HL-60 (cell line): ENCODE measurements at regions not wholly inside any gene's neighbourhood (a gene's known extent, or its start where the extent isn't known, plus 50 kb on each side); places are given as distances from the start of the nearest gene placed in this dataset.
"Not testable (repeated sequence)": the region's sequence is repeated elsewhere in the genome, so short reads cannot be mapped to it uniquely, and the experiment has no call there.

Experiments used
- DNase-seq, 2 experiments: peaks; one replicate each; pipeline ENCODE4 v3.0.0-alpha.2; 2010 to 2020; ENCODE audit warnings: low read depth in 1 of 2, low spot score in 1 of 2
- H3K27ac ChIP-seq: fragments of 250-450 bp; sonication (Bioruptor Pico); replicated peaks from 2 replicates; pipeline ENCODE4 v1.5.1; 2020; ENCODE audit warnings: mild to moderate bottlenecking, moderate library complexity
- H3K27me3 ChIP-seq: fragments of 250-450 bp; sonication (Bioruptor Pico); 2 replicates; pipeline ENCODE4 v1.5.1; 2021; ENCODE audit warnings: mild to moderate bottlenecking, moderate library complexity; ENCODE audit not compliant: insufficient read depth, poor library complexity, severe bottlenecking
- H3K4me3 ChIP-seq: replicated peaks from 2 replicates; pipeline ENCODE4 v1.5.1; 2011; ENCODE audit warnings: mild to moderate bottlenecking, control low read depth, low read length; ENCODE audit not compliant: insufficient read depth
- GABPA ChIP-seq: IDR thresholded peaks from 2 replicates; pipeline ENCODE4 v1.6.1; 2012; ENCODE audit warnings: low read depth
- POLR2AphosphoS5 ChIP-seq: IDR thresholded peaks from 2 replicates; pipeline ENCODE4 v1.6.1; 2012; ENCODE audit warnings: low read depth
- SPI1 ChIP-seq: IDR thresholded peaks from 2 replicates; pipeline ENCODE4 v1.6.1; 2012; ENCODE audit warnings: low read depth, mild to moderate bottlenecking, borderline replicate concordance
- TF ChIP-seq, protein P1 (sequence below): IDR thresholded peaks from one replicate; pipeline ENCODE4 v1.5.1; 2011; ENCODE audit warnings: low read length, control low read depth, inconsistent platforms; ENCODE audit not compliant: insufficient read depth
- TF ChIP-seq, protein P2 (sequence below): IDR thresholded peaks from 2 replicates; pipeline ENCODE4 v1.6.1; 2012; ENCODE audit warnings: low read depth; ENCODE audit not compliant: insufficient replicate concordance

DNA sequence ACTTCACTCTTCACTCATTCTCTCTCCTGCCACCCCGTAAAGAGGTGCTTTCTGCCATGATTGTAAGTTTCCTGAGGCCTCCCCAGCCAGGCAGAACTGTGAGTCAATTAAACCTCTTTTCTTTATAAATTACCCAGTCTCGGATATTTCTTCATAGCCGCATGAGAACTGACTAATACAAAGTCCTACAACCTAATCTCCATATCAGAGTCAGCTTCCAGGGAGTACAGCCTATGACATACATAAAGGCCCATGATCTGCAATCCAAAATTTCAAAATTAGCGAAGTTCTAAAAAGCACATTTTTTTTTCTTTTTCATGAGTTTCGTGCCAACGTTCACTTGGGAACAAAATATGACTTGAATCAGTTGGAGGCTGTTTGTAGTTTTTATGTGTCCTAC is 256.9 kb upstream of the DUSP10 start:
- H3K27ac ChIP-seq: no peak overlapping the region
- DNase-seq: no peak
- no peaks in the 10 kb centered on the region for H3K27me3 ChIP-seq
- no peak overlapping the region for H3K4me3 ChIP-seq
- TF ChIP-seq, protein P1, sequence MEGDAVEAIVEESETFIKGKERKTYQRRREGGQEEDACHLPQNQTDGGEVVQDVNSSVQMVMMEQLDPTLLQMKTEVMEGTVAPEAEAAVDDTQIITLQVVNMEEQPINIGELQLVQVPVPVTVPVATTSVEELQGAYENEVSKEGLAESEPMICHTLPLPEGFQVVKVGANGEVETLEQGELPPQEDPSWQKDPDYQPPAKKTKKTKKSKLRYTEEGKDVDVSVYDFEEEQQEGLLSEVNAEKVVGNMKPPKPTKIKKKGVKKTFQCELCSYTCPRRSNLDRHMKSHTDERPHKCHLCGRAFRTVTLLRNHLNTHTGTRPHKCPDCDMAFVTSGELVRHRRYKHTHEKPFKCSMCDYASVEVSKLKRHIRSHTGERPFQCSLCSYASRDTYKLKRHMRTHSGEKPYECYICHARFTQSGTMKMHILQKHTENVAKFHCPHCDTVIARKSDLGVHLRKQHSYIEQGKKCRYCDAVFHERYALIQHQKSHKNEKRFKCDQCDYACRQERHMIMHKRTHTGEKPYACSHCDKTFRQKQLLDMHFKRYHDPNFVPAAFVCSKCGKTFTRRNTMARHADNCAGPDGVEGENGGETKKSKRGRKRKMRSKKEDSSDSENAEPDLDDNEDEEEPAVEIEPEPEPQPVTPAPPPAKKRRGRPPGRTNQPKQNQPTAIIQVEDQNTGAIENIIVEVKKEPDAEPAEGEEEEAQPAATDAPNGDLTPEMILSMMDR: no peak
- TF ChIP-seq GABPA: no peak
- TF ChIP-seq, protein P2, sequence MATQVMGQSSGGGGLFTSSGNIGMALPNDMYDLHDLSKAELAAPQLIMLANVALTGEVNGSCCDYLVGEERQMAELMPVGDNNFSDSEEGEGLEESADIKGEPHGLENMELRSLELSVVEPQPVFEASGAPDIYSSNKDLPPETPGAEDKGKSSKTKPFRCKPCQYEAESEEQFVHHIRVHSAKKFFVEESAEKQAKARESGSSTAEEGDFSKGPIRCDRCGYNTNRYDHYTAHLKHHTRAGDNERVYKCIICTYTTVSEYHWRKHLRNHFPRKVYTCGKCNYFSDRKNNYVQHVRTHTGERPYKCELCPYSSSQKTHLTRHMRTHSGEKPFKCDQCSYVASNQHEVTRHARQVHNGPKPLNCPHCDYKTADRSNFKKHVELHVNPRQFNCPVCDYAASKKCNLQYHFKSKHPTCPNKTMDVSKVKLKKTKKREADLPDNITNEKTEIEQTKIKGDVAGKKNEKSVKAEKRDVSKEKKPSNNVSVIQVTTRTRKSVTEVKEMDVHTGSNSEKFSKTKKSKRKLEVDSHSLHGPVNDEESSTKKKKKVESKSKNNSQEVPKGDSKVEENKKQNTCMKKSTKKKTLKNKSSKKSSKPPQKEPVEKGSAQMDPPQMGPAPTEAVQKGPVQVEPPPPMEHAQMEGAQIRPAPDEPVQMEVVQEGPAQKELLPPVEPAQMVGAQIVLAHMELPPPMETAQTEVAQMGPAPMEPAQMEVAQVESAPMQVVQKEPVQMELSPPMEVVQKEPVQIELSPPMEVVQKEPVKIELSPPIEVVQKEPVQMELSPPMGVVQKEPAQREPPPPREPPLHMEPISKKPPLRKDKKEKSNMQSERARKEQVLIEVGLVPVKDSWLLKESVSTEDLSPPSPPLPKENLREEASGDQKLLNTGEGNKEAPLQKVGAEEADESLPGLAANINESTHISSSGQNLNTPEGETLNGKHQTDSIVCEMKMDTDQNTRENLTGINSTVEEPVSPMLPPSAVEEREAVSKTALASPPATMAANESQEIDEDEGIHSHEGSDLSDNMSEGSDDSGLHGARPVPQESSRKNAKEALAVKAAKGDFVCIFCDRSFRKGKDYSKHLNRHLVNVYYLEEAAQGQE: no peak
- no peak for TF ChIP-seq SPI1
- TF ChIP-seq POLR2AphosphoS5: no peak

DNA sequence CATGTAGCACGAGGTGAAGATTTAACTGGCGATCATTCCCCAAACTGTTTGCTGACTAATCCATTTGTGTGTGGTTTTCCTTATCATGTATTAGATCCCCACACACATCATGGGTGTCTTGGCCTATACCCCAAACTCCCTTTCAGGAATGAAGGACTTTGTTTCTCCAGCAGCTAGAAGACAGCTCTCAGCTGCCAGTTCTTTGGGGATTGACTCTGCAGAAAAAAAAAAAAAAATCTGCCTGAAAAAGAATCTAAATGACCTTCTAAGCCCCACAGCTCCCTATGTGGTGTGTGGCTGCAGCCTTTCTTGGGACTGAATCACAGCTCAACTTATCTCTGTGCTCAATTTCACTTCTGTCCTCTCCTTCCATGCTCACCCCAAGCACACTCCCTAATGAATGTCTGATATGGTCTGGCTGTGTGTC is 256.3 kb upstream of the DUSP10 start:
- no peak for DNase-seq
- Histone ChIP-seq H3K4me3 (no peak overlapping the region), H3K27ac (no peak overlapping the region), H3K27me3 (no peaks in the 10 kb centered on the region)
- no peak for TF ChIP-seq SPI1

DNA sequence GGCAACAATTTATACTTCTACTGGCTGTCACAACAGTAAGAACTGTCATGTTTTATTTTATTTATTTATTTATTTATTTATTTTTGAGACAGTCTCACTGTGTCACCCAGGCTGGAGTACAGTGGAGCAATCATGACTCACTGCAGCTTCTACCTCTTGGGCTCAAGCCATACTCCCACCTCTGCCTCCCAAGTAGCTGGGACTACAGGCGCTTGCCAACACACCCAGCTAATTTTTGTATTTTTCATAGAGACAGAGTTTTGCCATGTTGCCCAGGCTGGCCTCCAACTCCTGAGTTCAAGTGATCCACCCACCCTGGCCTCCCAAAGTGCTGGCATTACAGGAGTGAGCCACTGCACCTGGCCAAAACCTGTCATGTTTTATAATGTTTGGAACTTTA is 255.1 kb upstream of the DUSP10 start:
- not testable (repeated sequence) for DNase-seq, H3K27me3 ChIP-seq, H3K27ac ChIP-seq

DNA sequence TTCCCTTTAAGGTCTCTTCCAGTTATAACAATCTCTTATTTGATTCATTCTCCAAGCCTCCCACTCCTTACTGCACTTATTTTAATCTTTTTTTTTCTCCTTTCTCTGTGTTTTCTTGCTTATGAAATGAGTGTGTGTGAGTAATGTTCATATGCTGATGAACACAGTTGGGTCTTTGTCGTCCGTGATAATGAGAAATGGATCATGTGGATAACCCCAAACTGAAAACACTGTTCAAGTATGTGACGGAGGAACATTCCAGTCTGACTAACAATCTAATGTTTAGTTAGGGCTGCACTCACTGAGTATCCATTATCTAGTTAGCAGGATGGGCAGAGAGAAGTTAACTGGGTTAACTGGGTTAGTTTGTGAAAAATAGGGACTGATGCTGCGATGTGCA is 253.1 kb upstream of the DUSP10 start:
- no peaks in the 10 kb centered on the region for H3K27me3 ChIP-seq
- no peak overlapping the region for H3K4me3 ChIP-seq
- TF ChIP-seq, protein P2: no peak
- TF ChIP-seq, protein P1: no peak
- TF ChIP-seq SPI1: no peak
- TF ChIP-seq GABPA: no peak
- TF ChIP-seq POLR2AphosphoS5: no peak
- DNase-seq: no peak
- H3K27ac ChIP-seq: no peak overlapping the region

More for the DNA sequence above, 255.1 kb upstream of the DUSP10 start:
- not testable (repeated sequence) for H3K4me3 ChIP-seq

DNA sequence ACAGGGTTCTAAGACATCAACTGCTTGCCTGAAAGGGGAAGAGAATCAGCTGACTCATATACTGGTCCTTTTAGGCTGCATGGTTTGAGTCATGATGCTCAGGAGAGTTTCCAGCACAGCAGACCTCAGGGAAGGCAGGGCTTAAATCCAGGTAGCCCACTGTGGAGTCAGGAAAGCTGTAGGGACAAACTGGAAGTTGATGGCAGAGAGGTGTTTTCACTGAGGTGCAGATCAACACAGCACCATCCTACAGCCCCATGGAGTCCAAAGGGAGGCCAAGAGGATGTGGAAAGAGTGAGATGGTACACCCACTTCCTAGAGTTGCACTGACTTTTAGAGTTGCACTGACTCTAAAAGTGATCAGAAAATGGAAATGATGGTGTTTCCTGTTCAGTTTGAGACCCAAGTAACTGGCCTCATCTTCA is 252.4 kb upstream of the DUSP10 start:
- Histone ChIP-seq H3K27me3 (no peaks in the 10 kb centered on the region), H3K4me3 (no peak overlapping the region), H3K27ac (no peak overlapping the region)
- TF ChIP-seq POLR2AphosphoS5 (no peak), SPI1 (peak; percentile 22; the same call in 1 of the 2 replicates), GABPA (no peak)
- TF ChIP-seq, protein P1: no peak
- TF ChIP-seq, protein P2: no peak
- DNase-seq: no peak
